CD4-positive, CD25-positive, alpha-beta regulatory T cell (primary cell): ENCODE measurements at regions not wholly inside any gene's neighbourhood (a gene's known extent, or its start where the extent isn't known, plus 50 kb on each side); places are given as distances from the start of the nearest gene placed in this dataset.
A peak's percentile ranks its signal among the peaks of the same experiment; 100 is the strongest.

Experiments
- ATAC-seq, 2 donors: fragments of 150-1000 bp; cut with Tn5 transposase; one replicate each; pipeline ENCODE4 v1.10.0; 2021; ENCODE audit warnings: low read depth in 2 of 2, moderate number of reproducible peaks in 2 of 2, moderate library complexity in 1 of 2
- DNase-seq, 3 donors: peaks; one replicate each; pipeline versions ENCODE4 v3.0.0 to v3.0.0-alpha.2; 2012 to 2022; ENCODE audit warnings: mixed read lengths in 1 of 3
- H3K27ac ChIP-seq: one replicate; pipeline ENCODE4 v1.7.0; 2013; ENCODE audit warnings: mild to moderate bottlenecking, low read length; ENCODE audit not compliant: insufficient read depth, poor library complexity, severe bottlenecking
- H3K27me3 ChIP-seq: one replicate; pipeline ENCODE4 v1.7.0; 2013; ENCODE audit warnings: low read length; ENCODE audit not compliant: control insufficient read depth, insufficient read depth
- H3K36me3 ChIP-seq: one replicate; pipeline ENCODE4 v1.7.0; 2013; ENCODE audit warnings: mild to moderate bottlenecking, low read length, moderate library complexity; ENCODE audit not compliant: control insufficient read depth, insufficient read depth
- H3K4me1 ChIP-seq: 2 replicates; pipeline ENCODE4 v1.7.0; 2013; ENCODE audit warnings: mild to moderate bottlenecking, low read length; ENCODE audit not compliant: insufficient read depth, control insufficient read depth, poor library complexity, severe bottlenecking
- H3K4me3 ChIP-seq: one replicate; pipeline ENCODE4 v1.7.0; 2013; ENCODE audit warnings: low read depth, mild to moderate bottlenecking, low read length, moderate library complexity
- H3K9me3 ChIP-seq, 2 experiments: 1 replicate in 1 of 2; 2 replicates in 1 of 2; pipeline ENCODE4 v1.7.0; 2013; ENCODE audit warnings: low read length in 2 of 2, mild to moderate bottlenecking in 1 of 2, moderate library complexity in 1 of 2; ENCODE audit not compliant: control insufficient read depth in 2 of 2
- H3K27ac Mint-ChIP-seq, 3 donors: one replicate each; pipeline ENCODE4 v1.8.0; 2020 to 2022; ENCODE audit warnings: mild to moderate bottlenecking in 3 of 3, mixed read lengths in 3 of 3, moderate library complexity in 2 of 3
- H3K27me3 Mint-ChIP-seq: one replicate; pipeline ENCODE4 v1.8.0; 2022; ENCODE audit warnings: mild to moderate bottlenecking, mixed read lengths
- H3K36me3 Mint-ChIP-seq: one replicate; pipeline ENCODE4 v1.8.0; 2020; ENCODE audit warnings: mixed read lengths
- H3K4me1 Mint-ChIP-seq, 4 donors: one replicate each; pipeline ENCODE4 v1.8.0; 2020 to 2022; ENCODE audit warnings: mixed read lengths in 4 of 4, mild to moderate bottlenecking in 1 of 4
- H3K4me3 Mint-ChIP-seq, 4 donors: one replicate each; pipeline ENCODE4 v1.8.0; 2020 to 2022; ENCODE audit warnings: mild to moderate bottlenecking in 4 of 4, mixed read lengths in 4 of 4, moderate library complexity in 3 of 4
- H3K9me3 Mint-ChIP-seq, 7 donors: one replicate each; pipeline ENCODE4 v1.8.0; 2020 to 2022; ENCODE audit warnings: mixed read lengths in 7 of 7, mild to moderate bottlenecking in 3 of 7, moderate library complexity in 2 of 7

DNA sequence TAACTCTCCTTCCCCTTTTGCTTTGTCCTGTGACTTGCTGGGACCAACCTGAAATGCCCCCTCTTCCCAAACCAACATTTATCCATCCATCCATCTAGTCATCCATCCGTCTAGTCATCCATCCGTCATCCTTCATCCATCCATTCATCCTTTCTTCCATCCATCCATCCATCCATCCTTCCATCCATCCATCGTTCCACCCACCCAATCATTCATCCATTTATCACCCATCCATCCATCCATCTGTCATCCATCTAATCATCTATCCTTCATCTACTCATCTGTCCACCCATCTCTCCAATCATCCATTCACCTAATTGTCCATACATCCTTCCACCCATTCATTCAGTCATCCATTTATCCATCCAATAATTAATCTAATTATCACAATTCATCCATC, 92.7 kb downstream of the EDN3 start:
- Mint-ChIP-seq H3K4me3 (no peak overlapping the region), H3K27ac (no peak overlapping the region), H3K27me3 (peaks cover 4% of the 10 kb centered on the region), H3K9me3 (no peaks in the 10 kb centered on the region), H3K36me3 (no peaks in the 10 kb centered on the region), H3K4me1 (no peaks in the 10 kb centered on the region)
- no peaks in the 10 kb centered on the region for H3K9me3 ChIP-seq
- DNase-seq (no peak), ATAC-seq (no peak)
- H3K4me1 ChIP-seq: no peaks in the 10 kb centered on the region
- no peaks in the 10 kb centered on the region for H3K36me3 ChIP-seq
- peaks cover 5% of the 10 kb centered on the region for H3K27me3 ChIP-seq
- H3K27ac ChIP-seq: no peak overlapping the region
- H3K4me3 ChIP-seq: no peak overlapping the region

DNA sequence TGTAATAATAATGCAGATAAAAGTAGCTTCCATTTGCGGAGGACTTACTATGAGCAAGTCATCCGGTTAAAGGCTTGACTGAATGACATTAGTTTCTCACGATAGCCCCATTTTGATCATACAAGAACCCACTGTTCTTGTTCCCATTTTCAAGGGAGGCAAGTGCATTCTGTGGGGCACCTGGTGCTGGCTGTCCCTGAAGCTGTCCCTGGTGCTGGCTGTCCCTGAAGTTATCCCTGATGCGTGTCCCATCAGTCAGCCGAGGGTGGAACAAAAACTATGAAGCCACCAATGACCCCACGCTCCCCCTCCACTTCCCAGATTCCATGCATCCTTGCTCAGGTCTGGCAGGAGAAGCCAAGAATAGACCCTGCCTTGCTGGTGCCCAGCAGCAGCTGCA, 95.3 kb downstream of the EDN3 start:
- H3K27ac Mint-ChIP-seq: no peak overlapping the region
- H3K4me1 Mint-ChIP-seq: no peaks in the 10 kb centered on the region
- H3K36me3 Mint-ChIP-seq: no peaks in the 10 kb centered on the region
- no peaks in the 10 kb centered on the region for H3K9me3 ChIP-seq
- ATAC-seq (no peak), DNase-seq (no peak)
- no peaks in the 10 kb centered on the region for H3K27me3 Mint-ChIP-seq
- H3K4me3 ChIP-seq: no peak overlapping the region
- no peaks in the 10 kb centered on the region for H3K36me3 ChIP-seq
- no peaks in the 10 kb centered on the region for H3K9me3 Mint-ChIP-seq
- no peaks in the 10 kb centered on the region for H3K4me1 ChIP-seq
- peaks cover 8% of the 10 kb centered on the region for H3K27me3 ChIP-seq
- H3K4me3 Mint-ChIP-seq: no peak overlapping the region
- no peak overlapping the region for H3K27ac ChIP-seq

DNA sequence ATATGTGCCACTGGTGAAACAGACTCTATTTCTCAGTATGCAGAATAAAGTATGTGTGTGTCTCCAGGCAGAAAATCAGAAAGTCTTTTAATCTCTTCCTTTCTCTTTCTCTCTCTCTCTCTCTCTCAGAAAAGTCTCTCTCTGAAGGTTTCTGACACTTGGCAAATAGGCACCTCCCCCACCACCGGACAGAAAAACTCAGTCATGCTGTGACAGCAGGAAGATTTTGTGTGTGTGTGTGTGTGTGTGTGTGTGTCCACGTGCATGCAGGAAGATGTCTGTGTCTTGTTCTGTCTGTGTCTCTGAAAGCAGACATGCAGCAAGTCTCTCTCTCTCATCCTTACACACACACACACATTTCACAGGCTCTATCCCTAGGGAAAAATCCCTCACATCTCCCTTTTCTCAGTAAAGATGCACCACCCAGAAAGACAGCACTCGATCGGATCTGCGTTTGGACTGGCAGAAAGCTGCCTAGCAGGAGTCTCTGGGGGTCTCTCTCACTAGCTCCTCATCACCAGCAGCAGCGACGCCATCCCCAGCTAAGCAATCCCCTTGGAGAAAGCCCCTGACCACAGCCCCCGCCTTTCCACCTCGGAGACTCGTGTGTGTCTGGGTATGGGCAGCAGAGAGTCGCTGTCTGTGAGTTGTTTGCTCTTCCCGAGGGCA, 98.3 kb downstream of the EDN3 start:
- no peaks in the 10 kb centered on the region for H3K36me3 ChIP-seq
- peaks cover 17% of the 10 kb centered on the region for H3K27me3 ChIP-seq
- no peak overlapping the region for H3K27ac ChIP-seq
- ATAC-seq (no peak), DNase-seq (no peak)
- H3K4me1 ChIP-seq: peaks cover 11% of the 10 kb centered on the region
- H3K4me3 Mint-ChIP-seq: no peak overlapping the region
- no peaks in the 10 kb centered on the region for H3K4me1 Mint-ChIP-seq
- no peak overlapping the region for H3K4me3 ChIP-seq
- no peaks in the 10 kb centered on the region for H3K9me3 ChIP-seq
- no peaks in the 10 kb centered on the region for H3K36me3 Mint-ChIP-seq
- no peaks in the 10 kb centered on the region for H3K27me3 Mint-ChIP-seq
- H3K27ac Mint-ChIP-seq: no peak overlapping the region
- H3K9me3 Mint-ChIP-seq: no peaks in the 10 kb centered on the region

- peaks cover 0 to 6% (median 3%) of the 10 kb centered on the region in 4 donors for H3K4me1 Mint-ChIP-seq
- no peaks in the 10 kb centered on the region for H3K36me3 ChIP-seq
- no peak overlapping the region for H3K27ac Mint-ChIP-seq
- H3K4me3 ChIP-seq: no peak overlapping the region
- H3K36me3 Mint-ChIP-seq: no peaks in the 10 kb centered on the region
- ATAC-seq (no peak), DNase-seq (no peak)
- no peaks in the 10 kb centered on the region for H3K9me3 Mint-ChIP-seq
- H3K9me3 ChIP-seq: no peaks in the 10 kb centered on the region
- H3K27me3 ChIP-seq: peaks cover 17% of the 10 kb centered on the region
- peaks cover 14% of the 10 kb centered on the region for H3K4me1 ChIP-seq
- H3K27me3 Mint-ChIP-seq: peaks cover 5% of the 10 kb centered on the region
- H3K4me3 Mint-ChIP-seq: no peak overlapping the region
- H3K27ac ChIP-seq: no peak overlapping the region
These were observed 99.2 kb downstream of the EDN3 start for GRCh38 chr20:59399426-59400099.

DNA sequence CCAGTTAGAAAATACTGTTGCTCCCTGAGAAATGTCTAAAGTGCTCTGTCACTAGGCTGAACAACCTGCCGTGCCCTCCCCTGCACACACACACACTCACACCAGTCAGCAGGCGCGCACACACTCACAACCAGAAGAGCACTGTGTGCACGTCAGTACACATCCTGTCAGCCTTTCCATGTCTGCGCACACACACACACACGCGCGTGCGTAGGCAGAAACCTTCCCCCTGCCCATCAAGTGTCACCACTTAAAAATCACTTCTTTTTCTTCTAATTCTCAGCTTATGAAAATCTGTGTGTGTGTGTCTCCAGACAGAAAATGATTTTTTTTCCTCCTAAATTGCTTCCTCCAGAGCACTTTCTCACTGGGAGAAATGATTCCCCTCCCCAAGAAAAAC, 100.3 kb downstream of the EDN3 start:
- peaks cover 17% of the 10 kb centered on the region for H3K27me3 ChIP-seq
- Mint-ChIP-seq H3K4me1 (peaks cover 0 to 6% (median 3%) of the 10 kb centered on the region in 4 donors), H3K36me3 (no peaks in the 10 kb centered on the region), H3K9me3 (no peaks in the 10 kb centered on the region), H3K27ac (no peak overlapping the region), H3K27me3 (peaks cover 15% of the 10 kb centered on the region), H3K4me3 (no peak overlapping the region)
- H3K9me3 ChIP-seq: no peaks in the 10 kb centered on the region
- peaks cover 14% of the 10 kb centered on the region for H3K4me1 ChIP-seq
- H3K4me3 ChIP-seq: no peak overlapping the region
- H3K27ac ChIP-seq: no peak overlapping the region
- ATAC-seq: peak in 1 of 2 donors; percentile 35
- no peaks in the 10 kb centered on the region for H3K36me3 ChIP-seq
- peak in 1 of 3 donors; percentile 17 for DNase-seq

GRCh38 chr20:59402681-59403080, 102.3 kb downstream of the EDN3 start:
- peaks cover 0 to 6% (median 3%) of the 10 kb centered on the region in 4 donors for H3K4me1 Mint-ChIP-seq
- no peaks in the 10 kb centered on the region for H3K36me3 Mint-ChIP-seq
- no peaks in the 10 kb centered on the region for H3K9me3 Mint-ChIP-seq
- Histone ChIP-seq H3K9me3 (no peaks in the 10 kb centered on the region), H3K27ac (no peak overlapping the region), H3K36me3 (no peaks in the 10 kb centered on the region), H3K27me3 (peaks cover 20% of the 10 kb centered on the region), H3K4me1 (peaks cover 14% of the 10 kb centered on the region), H3K4me3 (no peak overlapping the region)
- H3K27me3 Mint-ChIP-seq: peaks cover 16% of the 10 kb centered on the region
- ATAC-seq (no peak), DNase-seq (peak in 1 of 3 donors; percentile 33)
- H3K4me3 Mint-ChIP-seq: no peak overlapping the region
- H3K27ac Mint-ChIP-seq: no peak overlapping the region

DNA sequence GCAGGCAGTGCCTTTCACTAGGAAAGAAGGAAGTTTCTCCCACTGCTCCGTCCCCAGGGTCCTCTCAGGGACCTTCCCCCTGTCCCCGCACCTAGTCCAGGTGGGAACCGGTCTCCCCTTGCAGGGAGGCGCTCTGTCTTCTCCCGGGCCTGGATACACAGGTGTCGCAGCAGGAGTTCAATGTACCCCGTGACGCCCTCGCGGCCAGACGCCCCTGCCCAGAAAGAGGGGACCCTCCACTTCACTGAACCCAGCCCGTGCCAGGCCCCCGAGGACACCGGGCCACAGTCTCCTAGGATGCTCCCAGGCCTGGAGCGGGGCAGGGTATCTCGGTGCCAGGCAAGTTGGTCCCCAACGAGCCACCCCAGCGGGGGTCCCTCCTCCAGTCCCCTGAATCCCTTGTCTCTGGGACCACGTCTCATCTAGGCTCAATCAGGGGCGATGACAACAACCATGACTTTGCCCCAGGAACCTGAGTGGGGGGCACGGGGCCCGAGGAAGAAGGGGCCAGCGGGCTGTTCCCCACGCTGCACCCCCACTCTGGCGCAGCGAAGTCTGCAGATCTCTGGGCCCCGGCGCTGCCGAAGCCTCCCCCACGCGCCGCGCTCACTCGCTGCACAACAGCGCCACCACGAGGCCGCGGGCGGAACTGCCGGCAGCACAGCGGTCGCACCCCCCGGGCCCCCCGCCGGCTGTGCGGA, 103.0 kb downstream of the EDN3 start:
- Histone ChIP-seq H3K27ac (no peak overlapping the region), H3K4me3 (no peak overlapping the region), H3K4me1 (peaks cover 14% of the 10 kb centered on the region), H3K9me3 (no peaks in the 10 kb centered on the region), H3K36me3 (no peaks in the 10 kb centered on the region), H3K27me3 (peaks cover 19% of the 10 kb centered on the region)
- DNase-seq: peak; percentile 39 to 58 (median 53)
- ATAC-seq: peak; percentile 47 to 62
- H3K4me3 Mint-ChIP-seq: peak overlapping the region in 2 of 4 donors; percentile 49 to 55
- peaks cover 0 to 6% (median 3%) of the 10 kb centered on the region in 4 donors for H3K4me1 Mint-ChIP-seq
- H3K27ac Mint-ChIP-seq: no peak overlapping the region
- no peaks in the 10 kb centered on the region for H3K36me3 Mint-ChIP-seq
- no peaks in the 10 kb centered on the region for H3K9me3 Mint-ChIP-seq
- H3K27me3 Mint-ChIP-seq: peaks cover 16% of the 10 kb centered on the region
